ENCODE measurements at regions not wholly inside any gene's neighbourhood (a gene's known extent, or its start where the extent isn't known, plus 50 kb on each side); places are given as distances from the start of the nearest gene placed in this dataset.

- TF ChIP-seq ZNF274 (IDR thresholded peaks at IDR 0.05; ENCODE audit: low read depth, low read length) = no peak
- no peak for TF ChIP-seq YY1 (IDR thresholded peaks at IDR 0.05; ENCODE audit: insufficient read depth, insufficient read length)
- no peak for TF ChIP-seq SUZ12 (IDR thresholded peaks at IDR 0.05; ENCODE audit: extremely low read depth, insufficient read depth, insufficient read length)
Measured at GRCh38 chr13:58239774-58240268, 608.3 kb downstream of the PCDH17 start.

All from NT2/D1 (cell line).